ENCODE measurements at regions not wholly inside any gene's neighbourhood (a gene's known extent, or its start where the extent isn't known, plus 50 kb on each side); places are given as distances from the start of the nearest gene placed in this dataset.

- no peak for DNase-seq (ENCODE audit: low read depth in 2 of 2)
Observed at GRCh38 chr16:66289986-66290385, 76.5 kb upstream of the CDH5 start.

GRCh38 chr16:66289051-66289680, 77.3 kb upstream of the CDH5 start:
- DNase-seq (ENCODE audit: low read depth in 2 of 2) = no peak

- no peak for DNase-seq (ENCODE audit: low read depth in 2 of 2)
Observed at GRCh38 chr16:66287926-66288325, 78.6 kb upstream of the CDH5 start.

- no peak for DNase-seq (ENCODE audit: low read depth in 2 of 2)
Observed at GRCh38 chr16:66287416-66287815, 79.1 kb upstream of the CDH5 start.

GRCh38 chr16:66286527-66286926, 80.0 kb upstream of the CDH5 start:
- no peak for DNase-seq (ENCODE audit: low read depth in 2 of 2)

- DNase-seq (ENCODE audit: low read depth in 2 of 2) = no peak
Observed at GRCh38 chr16:66278604-66279262, 87.8 kb upstream of the CDH5 start.

- DNase-seq (ENCODE audit: low read depth in 2 of 2) = no peak
Observed at GRCh38 chr16:66278111-66278531, 88.4 kb upstream of the CDH5 start.

- DNase-seq (ENCODE audit: low read depth in 2 of 2) = no peak
Observed at GRCh38 chr16:66277311-66278070, 89.0 kb upstream of the CDH5 start.

- DNase-seq (ENCODE audit: low read depth in 2 of 2) = no peak
Observed at GRCh38 chr16:66275775-66276428, 90.6 kb upstream of the CDH5 start.

GRCh38 chr16:66274335-66275110, 92.0 kb upstream of the CDH5 start:
- no peak for DNase-seq (ENCODE audit: low read depth in 2 of 2)

GRCh38 chr16:66273644-66274334, 92.7 kb upstream of the CDH5 start:
- no peak for DNase-seq (ENCODE audit: low read depth in 2 of 2)

- no peak for DNase-seq (ENCODE audit: low read depth in 2 of 2)
Observed at GRCh38 chr16:66273053-66273452, 93.4 kb upstream of the CDH5 start.

GRCh38 chr16:66272461-66272860, 94.0 kb upstream of the CDH5 start:
- DNase-seq (ENCODE audit: low read depth in 2 of 2) = no peak

GRCh38 chr16:66271074-66272060, 95.1 kb upstream of the CDH5 start:
- no peak for DNase-seq (ENCODE audit: low read depth in 2 of 2)

GRCh38 chr16:66270333-66270927, 96.1 kb upstream of the CDH5 start:
- DNase-seq (ENCODE audit: low read depth in 2 of 2) = peak in 1 of 2 donors; percentile 10

GRCh38 chr16:66269617-66270332, 96.7 kb upstream of the CDH5 start:
- no peak for DNase-seq (ENCODE audit: low read depth in 2 of 2)

GRCh38 chr16:66267292-66268014, 99.0 kb upstream of the CDH5 start:
- DNase-seq (ENCODE audit: low read depth in 2 of 2) = no peak

All from stimulated activated CD8-positive, alpha-beta memory T cell treated with anti-CD3 and anti-CD28 coated beads, Interleukin-15, amount 100 ng/mL, for 4 hours (primary cell).